ENCODE measurements at regions not wholly inside any gene's neighbourhood (a gene's known extent, or its start where the extent isn't known, plus 50 kb on each side); places are given as distances from the start of the nearest gene placed in this dataset.

DNA sequence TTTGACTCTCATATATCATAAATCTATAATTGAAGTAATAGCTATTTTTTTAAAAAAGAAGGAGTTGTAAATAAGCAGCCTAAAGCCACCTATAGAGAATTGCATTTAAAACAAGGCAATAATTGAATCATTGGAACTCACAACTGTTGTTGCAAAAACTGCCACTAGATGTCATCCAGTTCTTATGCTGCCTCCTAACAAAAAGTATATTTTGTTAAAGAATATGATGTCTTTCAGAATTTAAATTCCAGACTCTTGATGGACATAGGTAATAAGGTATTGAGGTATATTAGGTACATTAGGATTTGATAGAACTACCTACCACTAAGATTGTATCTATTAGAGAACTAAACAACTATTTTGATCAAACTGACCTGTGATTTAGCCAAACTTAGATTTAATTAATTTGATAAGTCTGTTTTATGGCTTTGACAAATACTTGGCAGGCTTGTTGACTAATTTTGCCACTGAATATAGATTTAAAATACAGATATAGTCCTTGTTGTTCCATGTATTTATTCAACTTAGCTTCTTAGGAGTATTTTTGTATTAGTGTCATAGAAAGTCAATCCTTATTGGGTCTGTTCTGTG lies 401.4 kb downstream of the RPL10L start:
- ATAC-seq (no peak), DNase-seq (ENCODE audit: low read depth, low spot score) (peak; percentile 19)
- H3K4me3 ChIP-seq (replicated peaks in 1 of 2; ENCODE audit: low read depth in 1 of 2, low read length in 2 of 2): no peak overlapping the region
- no peaks in the 10 kb centered on the region for H3K9me2 ChIP-seq (ENCODE audit: insufficient read depth)
- no TSS peak for BruUV-seq (replicated peaks)
- ChIA-PET RAD21 (ENCODE audit: low non-redundant PET in 1 of 2, low total read pairs in 2 of 2, uncharacterized antibody in 2 of 2, unreplicated experiment in 2 of 2) (no interaction called here), CTCF (no interaction called here), POLR2A (no interaction called here)
- intact Hi-C loops (cut with micrococcal nuclease): no loop called here
- no peaks in the 10 kb centered on the region; a peak in 1 of 4 replicates for H3K9me3 ChIP-seq (ENCODE audit: control insufficient read depth in 1 of 2, insufficient read depth in 1 of 2, low read depth in 1 of 2, low read length in 2 of 2)
- no peaks in the 10 kb centered on the region for H3K4me1 ChIP-seq (ENCODE audit: control insufficient read depth in 1 of 2, insufficient read depth in 2 of 2, low read length in 2 of 2)
- H3K79me2 ChIP-seq (ENCODE audit: insufficient read depth, low read length): no peaks in the 10 kb centered on the region
- no peaks in the 10 kb centered on the region for H4K20me1 ChIP-seq (ENCODE audit: insufficient read depth)
- H3K36me3 ChIP-seq (ENCODE audit: control insufficient read depth in 1 of 2, insufficient read depth in 2 of 2, low read length in 2 of 2): no peaks in the 10 kb centered on the region
- no peak overlapping the region for H2AFZ ChIP-seq (ENCODE audit: low read depth, low read length, poor library complexity, severe bottlenecking)
- no peaks in the 10 kb centered on the region for H3K27me3 ChIP-seq (ENCODE audit: insufficient read depth, low read length)
- no peak overlapping the region for H3K4me2 ChIP-seq (ENCODE audit: low read length)
- H3K27ac ChIP-seq (ENCODE audit: low read depth, low read length): no peak overlapping the region
- H3K9ac ChIP-seq (ENCODE audit: low read length): no peak overlapping the region
- TF ChIP-seq RAD21 (IDR thresholded peaks at IDR 0.05; ENCODE audit: low read depth) (peak; percentile 53), TCF7L2 (IDR thresholded peaks at IDR 0.05; ENCODE audit: borderline replicate concordance, extremely low read depth, insufficient read depth, insufficient read length) (no peak)
- TF ChIP-seq, protein P1, sequence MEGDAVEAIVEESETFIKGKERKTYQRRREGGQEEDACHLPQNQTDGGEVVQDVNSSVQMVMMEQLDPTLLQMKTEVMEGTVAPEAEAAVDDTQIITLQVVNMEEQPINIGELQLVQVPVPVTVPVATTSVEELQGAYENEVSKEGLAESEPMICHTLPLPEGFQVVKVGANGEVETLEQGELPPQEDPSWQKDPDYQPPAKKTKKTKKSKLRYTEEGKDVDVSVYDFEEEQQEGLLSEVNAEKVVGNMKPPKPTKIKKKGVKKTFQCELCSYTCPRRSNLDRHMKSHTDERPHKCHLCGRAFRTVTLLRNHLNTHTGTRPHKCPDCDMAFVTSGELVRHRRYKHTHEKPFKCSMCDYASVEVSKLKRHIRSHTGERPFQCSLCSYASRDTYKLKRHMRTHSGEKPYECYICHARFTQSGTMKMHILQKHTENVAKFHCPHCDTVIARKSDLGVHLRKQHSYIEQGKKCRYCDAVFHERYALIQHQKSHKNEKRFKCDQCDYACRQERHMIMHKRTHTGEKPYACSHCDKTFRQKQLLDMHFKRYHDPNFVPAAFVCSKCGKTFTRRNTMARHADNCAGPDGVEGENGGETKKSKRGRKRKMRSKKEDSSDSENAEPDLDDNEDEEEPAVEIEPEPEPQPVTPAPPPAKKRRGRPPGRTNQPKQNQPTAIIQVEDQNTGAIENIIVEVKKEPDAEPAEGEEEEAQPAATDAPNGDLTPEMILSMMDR (IDR thresholded peaks at IDR 0.05 in 2 of 3, conservative IDR thresholded peaks at IDR 0.05 in 1 of 3; ENCODE audit: borderline replicate concordance in 1 of 3, insufficient read depth in 1 of 3, low read depth in 2 of 3, low read length in 2 of 3): peak; percentile 13 to 59 (median 39); a peak in 5 of 6 replicates

DNA sequence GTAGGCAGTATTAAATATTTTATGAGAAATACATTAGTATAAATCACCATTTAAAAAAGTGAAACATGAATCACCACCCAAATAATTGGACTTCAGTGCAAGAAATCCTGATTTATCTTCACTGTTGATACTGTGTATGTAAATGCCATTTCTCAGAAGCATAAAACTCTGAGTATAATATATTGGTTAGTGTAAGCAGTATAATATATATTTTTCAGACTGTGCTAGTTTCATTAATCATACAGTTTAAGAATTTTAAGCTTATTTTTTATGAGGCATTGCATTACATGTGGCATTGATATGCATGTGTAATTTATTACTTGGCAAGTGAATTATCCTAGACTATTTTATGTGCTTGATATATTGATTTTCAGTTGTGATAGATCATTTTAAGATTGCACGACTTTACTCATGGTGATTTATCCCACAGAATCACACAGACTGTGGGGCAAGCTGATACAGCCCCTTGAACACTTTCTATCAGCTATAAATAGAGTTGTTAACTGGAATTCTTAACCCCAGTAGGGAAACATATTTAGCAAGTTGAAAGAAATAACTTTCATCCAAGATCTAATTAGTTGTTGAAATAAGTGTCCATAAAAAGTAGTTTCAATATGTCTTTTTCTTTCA lies 403.5 kb downstream of the RPL10L start:
- H3K79me2 ChIP-seq (ENCODE audit: insufficient read depth, low read length): no peaks in the 10 kb centered on the region
- no peak for TF ChIP-seq EZH2 (IDR thresholded peaks at IDR 0.05)
- no peak for TF ChIP-seq ZNF274 (IDR thresholded peaks at IDR 0.05; ENCODE audit: low read depth, low read length)
- no peak for TF ChIP-seq EZH2phosphoT487 (IDR thresholded peaks at IDR 0.05; ENCODE audit: borderline replicate concordance)
- no peak for TF ChIP-seq SRF (IDR thresholded peaks at IDR 0.05; ENCODE audit: low read depth)
- no peak for TF ChIP-seq SIN3A (IDR thresholded peaks at IDR 0.05; ENCODE audit: low read depth)
- TF ChIP-seq CBX3 (IDR thresholded peaks at IDR 0.05; ENCODE audit: low read depth): no peak
- TF ChIP-seq, protein P2, sequence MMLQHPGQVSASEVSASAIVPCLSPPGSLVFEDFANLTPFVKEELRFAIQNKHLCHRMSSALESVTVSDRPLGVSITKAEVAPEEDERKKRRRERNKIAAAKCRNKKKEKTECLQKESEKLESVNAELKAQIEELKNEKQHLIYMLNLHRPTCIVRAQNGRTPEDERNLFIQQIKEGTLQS (IDR thresholded peaks at IDR 0.05): no peak
- no peak for TF ChIP-seq RAD21 (IDR thresholded peaks at IDR 0.05; ENCODE audit: low read depth)
- no peak for TF ChIP-seq EGR1 (IDR thresholded peaks at IDR 0.05; ENCODE audit: low read depth)
- H3K9me3 ChIP-seq (ENCODE audit: control insufficient read depth in 1 of 2, insufficient read depth in 1 of 2, low read depth in 1 of 2, low read length in 2 of 2): no peaks in the 10 kb centered on the region
- no peak for DNase-seq (ENCODE audit: low read depth, low spot score)
- H3K36me3 ChIP-seq (ENCODE audit: control insufficient read depth in 1 of 2, insufficient read depth in 2 of 2, low read length in 2 of 2): no peaks in the 10 kb centered on the region
- CTCF ChIA-PET: no interaction called here
- H4K20me1 ChIP-seq (ENCODE audit: insufficient read depth): no peaks in the 10 kb centered on the region
- no peak overlapping the region for H3K4me3 ChIP-seq (replicated peaks in 1 of 2; ENCODE audit: low read depth in 1 of 2, low read length in 2 of 2)
- RAD21 ChIA-PET (ENCODE audit: low non-redundant PET in 1 of 2, low total read pairs in 2 of 2, uncharacterized antibody in 2 of 2, unreplicated experiment in 2 of 2): no interaction called here
- H3K27ac ChIP-seq (ENCODE audit: low read depth, low read length): no peak overlapping the region
- no TSS peak for BruUV-seq (replicated peaks)
- intact Hi-C loops (cut with micrococcal nuclease): no loop called here
- POLR2A ChIA-PET: no interaction called here
- H2AFZ ChIP-seq (ENCODE audit: low read depth, low read length, poor library complexity, severe bottlenecking): no peak overlapping the region
- H3K4me1 ChIP-seq (ENCODE audit: control insufficient read depth in 1 of 2, insufficient read depth in 2 of 2, low read length in 2 of 2): no peaks in the 10 kb centered on the region
- no peaks in the 10 kb centered on the region for H3K27me3 ChIP-seq (ENCODE audit: insufficient read depth, low read length)
- no peak for ATAC-seq
- no peak overlapping the region for H3K4me2 ChIP-seq (ENCODE audit: low read length)
- H3K9ac ChIP-seq (ENCODE audit: low read length): no peak overlapping the region
- no peaks in the 10 kb centered on the region for H3K9me2 ChIP-seq (ENCODE audit: insufficient read depth)

All from HCT116 (cell line).